ENCODE measurements at regions not wholly inside any gene's neighbourhood (a gene's known extent, or its start where the extent isn't known, plus 50 kb on each side); places are given as distances from the start of the nearest gene placed in this dataset.

DNA sequence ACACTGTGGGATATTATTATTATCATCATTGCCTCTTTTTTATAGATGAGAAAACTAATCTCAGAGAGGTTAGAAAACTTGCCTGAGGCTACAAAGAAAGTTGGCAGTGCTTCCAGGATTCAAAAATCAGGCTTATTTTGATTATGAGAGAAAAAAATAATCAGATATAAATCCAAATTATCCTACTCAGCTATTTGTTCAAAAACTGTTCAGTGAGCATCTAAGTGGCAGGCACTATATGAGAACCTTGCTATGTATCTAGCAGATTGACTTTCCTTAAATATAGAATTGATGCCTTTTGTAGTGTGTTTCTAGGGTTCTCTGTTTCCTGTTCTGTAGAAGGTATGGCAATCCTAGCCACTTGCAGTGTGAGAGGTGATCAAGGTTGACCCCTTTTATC is 60.0 kb upstream of the SLC35B4 start:
- no peak overlapping the region for H3K9ac ChIP-seq (ENCODE audit: insufficient read depth, low read depth, low read length)
- H3K27ac ChIP-seq (ENCODE audit: extremely low read length, insufficient read depth, low read length), result no peak overlapping the region
- CTCF ChIA-PET (ENCODE audit: low intra/inter-chr PET ratio, low total read pairs), result no interaction called here
- no peaks in the 10 kb centered on the region for H4K20me1 ChIP-seq (ENCODE audit: insufficient read depth, low read length)
- H3K36me3 ChIP-seq (replicated peaks in 1 of 2; ENCODE audit: control insufficient read depth in 1 of 2, insufficient read depth in 2 of 2, low read length in 2 of 2), result no peaks in the 10 kb centered on the region
- DNase-seq (ENCODE audit: low spot score), result no peak
- H3K4me1 ChIP-seq (ENCODE audit: insufficient read depth, low read length), result peaks cover 25% of the 10 kb centered on the region
- no peak for FAIRE-seq
- BruUV-seq (replicated peaks), result no TSS peak
- in situ Hi-C loops (cut with HindIII; ENCODE audit: extremely low pct_ligation_motif_present, low pct_unique_long_range_greater_than_20kb), result no loop called here
- POLR2A ChIA-PET, result no interaction called here
- no peak overlapping the region for H3K4me2 ChIP-seq (ENCODE audit: low read depth, low read length)
- H3K79me2 ChIP-seq (ENCODE audit: insufficient read depth, low read length), result no peaks in the 10 kb centered on the region
- H3K27me3 ChIP-seq (ENCODE audit: control insufficient read depth in 1 of 2, insufficient read depth in 2 of 2, low read length in 2 of 2), result no peaks in the 10 kb centered on the region
- ATAC-seq, result no peak
- H2AFZ ChIP-seq (ENCODE audit: low read length), result no peak overlapping the region
- H3K4me3 ChIP-seq (replicated peaks in 1 of 3; ENCODE audit: insufficient read depth in 1 of 3, low read depth in 2 of 3, low read length in 3 of 3), result no peak overlapping the region
- H3K9me3 ChIP-seq (ENCODE audit: low read length), result no peaks in the 10 kb centered on the region
- TF ChIP-seq MAFK (conservative IDR thresholded peaks at IDR 0.05 in 1 of 2, IDR thresholded peaks at IDR 0.05 in 1 of 2; ENCODE audit: low read length in 2 of 2), result peak in 1 of 2 experiments; percentile 29; a peak in 1 of 4 replicates
- no peak for TF ChIP-seq ZFYVE20 (CRISPR knock-in tag; IDR thresholded peaks at IDR 0.05; ENCODE audit: borderline replicate concordance, low read depth)
- intact Hi-C loops (cut with micrococcal nuclease; ENCODE audit: unreplicated experiment), result no loop called here

DNA sequence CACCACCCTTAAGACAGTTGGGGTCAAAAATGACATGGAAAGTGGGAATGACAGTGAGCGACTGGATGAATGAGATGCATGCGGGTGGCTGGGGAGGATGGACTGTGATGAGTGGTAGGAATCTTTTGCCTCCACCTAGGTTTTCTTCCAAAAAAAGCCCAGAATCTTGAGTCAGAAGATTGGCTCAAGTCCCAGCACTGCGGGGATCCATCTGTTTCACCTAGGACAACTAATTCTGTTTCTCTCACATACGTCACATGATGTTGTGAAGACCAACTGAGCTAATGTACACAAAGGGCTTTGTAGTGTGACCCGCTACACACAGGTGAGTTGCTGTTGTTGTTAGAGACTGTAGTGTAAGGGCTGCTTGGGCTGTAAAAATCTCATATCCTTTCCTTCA is 58.5 kb upstream of the SLC35B4 start:
- Histone ChIP-seq H4K20me1 (ENCODE audit: insufficient read depth, low read length) (no peaks in the 10 kb centered on the region), H3K9ac (ENCODE audit: insufficient read depth, low read depth, low read length) (no peak overlapping the region), H3K4me1 (ENCODE audit: insufficient read depth, low read length) (peaks cover 25% of the 10 kb centered on the region), H3K4me3 (replicated peaks in 1 of 3; ENCODE audit: insufficient read depth in 1 of 3, low read depth in 2 of 3, low read length in 3 of 3) (no peak overlapping the region), H3K36me3 (replicated peaks in 1 of 2; ENCODE audit: control insufficient read depth in 1 of 2, insufficient read depth in 2 of 2, low read length in 2 of 2) (no peaks in the 10 kb centered on the region), H2AFZ (ENCODE audit: low read length) (no peak overlapping the region), H3K27me3 (ENCODE audit: control insufficient read depth in 1 of 2, insufficient read depth in 2 of 2, low read length in 2 of 2) (no peaks in the 10 kb centered on the region), H3K79me2 (ENCODE audit: insufficient read depth, low read length) (no peaks in the 10 kb centered on the region), H3K27ac (ENCODE audit: extremely low read length, insufficient read depth, low read length) (no peak overlapping the region), H3K9me3 (ENCODE audit: low read length) (no peaks in the 10 kb centered on the region), H3K4me2 (ENCODE audit: low read depth, low read length) (no peak overlapping the region)
- intact Hi-C loops (cut with micrococcal nuclease; ENCODE audit: unreplicated experiment), result no loop called here
- ChIA-PET CTCF (ENCODE audit: low intra/inter-chr PET ratio, low total read pairs) (no interaction called here), POLR2A (no interaction called here)
- WGBS (ENCODE audit: low lambda C conversion rate), result 98% methylated on average over 3 of the region's 5 CpGs
- FAIRE-seq (no peak), DNase-seq (ENCODE audit: low spot score) (no peak), ATAC-seq (no peak)
- no TSS peak for BruUV-seq (replicated peaks)
- in situ Hi-C loops (cut with HindIII; ENCODE audit: extremely low pct_ligation_motif_present, low pct_unique_long_range_greater_than_20kb), result no loop called here
- TF ChIP-seq ZNF629 (CRISPR knock-in tag; conservative IDR thresholded peaks at IDR 0.05) (no peak), NR2F1 (CRISPR knock-in tag; IDR thresholded peaks at IDR 0.05) (no peak), ZSCAN30 (CRISPR knock-in tag; IDR thresholded peaks at IDR 0.05) (no peak), PITX1 (CRISPR knock-in tag; IDR thresholded peaks at IDR 0.05) (no peak), ZNF652 (CRISPR knock-in tag; IDR thresholded peaks at IDR 0.05; ENCODE audit: borderline replicate concordance, low read depth) (no peak), SSRP1 (CRISPR knock-in tag; IDR thresholded peaks at IDR 0.05) (no peak), ZNF672 (CRISPR knock-in tag; IDR thresholded peaks at IDR 0.05) (no peak), ZNF724P (CRISPR knock-in tag; IDR thresholded peaks at IDR 0.05; ENCODE audit: borderline replicate concordance) (no peak), YEATS4 (CRISPR knock-in tag; IDR thresholded peaks at IDR 0.05; ENCODE audit: borderline replicate concordance) (no peak), ZZZ3 (CRISPR knock-in tag; IDR thresholded peaks at IDR 0.05; ENCODE audit: borderline replicate concordance) (no peak), ZSCAN22 (CRISPR knock-in tag; IDR thresholded peaks at IDR 0.05) (no peak), ZNF451 (CRISPR knock-in tag; IDR thresholded peaks at IDR 0.05) (no peak)
- TF ChIP-seq, protein P1, sequence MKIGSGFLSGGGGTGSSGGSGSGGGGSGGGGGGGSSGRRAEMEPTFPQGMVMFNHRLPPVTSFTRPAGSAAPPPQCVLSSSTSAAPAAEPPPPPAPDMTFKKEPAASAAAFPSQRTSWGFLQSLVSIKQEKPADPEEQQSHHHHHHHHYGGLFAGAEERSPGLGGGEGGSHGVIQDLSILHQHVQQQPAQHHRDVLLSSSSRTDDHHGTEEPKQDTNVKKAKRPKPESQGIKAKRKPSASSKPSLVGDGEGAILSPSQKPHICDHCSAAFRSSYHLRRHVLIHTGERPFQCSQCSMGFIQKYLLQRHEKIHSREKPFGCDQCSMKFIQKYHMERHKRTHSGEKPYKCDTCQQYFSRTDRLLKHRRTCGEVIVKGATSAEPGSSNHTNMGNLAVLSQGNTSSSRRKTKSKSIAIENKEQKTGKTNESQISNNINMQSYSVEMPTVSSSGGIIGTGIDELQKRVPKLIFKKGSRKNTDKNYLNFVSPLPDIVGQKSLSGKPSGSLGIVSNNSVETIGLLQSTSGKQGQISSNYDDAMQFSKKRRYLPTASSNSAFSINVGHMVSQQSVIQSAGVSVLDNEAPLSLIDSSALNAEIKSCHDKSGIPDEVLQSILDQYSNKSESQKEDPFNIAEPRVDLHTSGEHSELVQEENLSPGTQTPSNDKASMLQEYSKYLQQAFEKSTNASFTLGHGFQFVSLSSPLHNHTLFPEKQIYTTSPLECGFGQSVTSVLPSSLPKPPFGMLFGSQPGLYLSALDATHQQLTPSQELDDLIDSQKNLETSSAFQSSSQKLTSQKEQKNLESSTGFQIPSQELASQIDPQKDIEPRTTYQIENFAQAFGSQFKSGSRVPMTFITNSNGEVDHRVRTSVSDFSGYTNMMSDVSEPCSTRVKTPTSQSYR (CRISPR knock-in tag; IDR thresholded peaks at IDR 0.05; ENCODE audit: borderline replicate concordance), result no peak
- TF ChIP-seq, protein P2, sequence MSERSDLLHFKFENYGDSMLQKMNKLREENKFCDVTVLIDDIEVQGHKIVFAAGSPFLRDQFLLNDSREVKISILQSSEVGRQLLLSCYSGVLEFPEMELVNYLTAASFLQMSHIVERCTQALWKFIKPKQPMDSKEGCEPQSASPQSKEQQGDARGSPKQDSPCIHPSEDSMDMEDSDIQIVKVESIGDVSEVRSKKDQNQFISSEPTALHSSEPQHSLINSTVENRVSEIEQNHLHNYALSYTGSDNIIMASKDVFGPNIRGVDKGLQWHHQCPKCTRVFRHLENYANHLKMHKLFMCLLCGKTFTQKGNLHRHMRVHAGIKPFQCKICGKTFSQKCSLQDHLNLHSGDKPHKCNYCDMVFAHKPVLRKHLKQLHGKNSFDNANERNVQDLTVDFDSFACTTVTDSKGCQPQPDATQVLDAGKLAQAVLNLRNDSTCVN (CRISPR knock-in tag; IDR thresholded peaks at IDR 0.05; ENCODE audit: borderline replicate concordance), result no peak
